ENCODE measurements at regions not wholly inside any gene's neighbourhood (a gene's known extent, or its start where the extent isn't known, plus 50 kb on each side); places are given as distances from the start of the nearest gene placed in this dataset.

- DNase-seq (ENCODE audit: low spot score) = no peak
These were observed 157.6 kb upstream of the NDUFV2 start for GRCh38 chr18:8944871-8945245.

GRCh38 chr18:8945514-8945913 is 157.0 kb upstream of the NDUFV2 start:
- no peak for DNase-seq (ENCODE audit: low spot score)

GRCh38 chr18:8946066-8946838 is 156.2 kb upstream of the NDUFV2 start:
- peak; percentile 63 for DNase-seq (ENCODE audit: low spot score)

DNA sequence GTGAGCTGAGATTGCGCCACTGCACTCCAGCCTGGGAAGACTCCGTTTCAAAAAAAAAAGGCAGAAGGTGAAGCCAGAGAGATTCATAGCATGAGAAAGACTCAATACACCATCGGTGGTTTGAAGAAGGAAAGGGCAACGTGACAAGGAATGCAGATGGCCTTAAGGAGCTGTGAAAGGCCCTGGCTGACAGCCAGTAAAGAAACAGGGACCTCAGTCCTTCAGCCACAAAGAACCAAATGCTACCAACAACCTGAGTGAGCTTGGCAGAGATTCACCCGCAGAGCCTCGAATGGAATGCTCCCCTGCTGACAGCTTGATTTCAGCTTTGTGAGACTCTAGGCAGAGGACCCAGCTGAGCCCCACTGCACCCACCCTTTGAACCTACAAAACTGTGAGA is 154.9 kb upstream of the NDUFV2 start:
- no peak for DNase-seq (ENCODE audit: low spot score)

- no peak for DNase-seq (ENCODE audit: low spot score)
These were observed 154.5 kb upstream of the NDUFV2 start for GRCh38 chr18:8948011-8948410.

- peak; percentile 71 for DNase-seq (ENCODE audit: low spot score)
These were observed 153.9 kb upstream of the NDUFV2 start for GRCh38 chr18:8948471-8949149.

GRCh38 chr18:8949206-8949605 is 153.3 kb upstream of the NDUFV2 start:
- no peak for DNase-seq (ENCODE audit: low spot score)

GRCh38 chr18:8951491-8951890 is 151.0 kb upstream of the NDUFV2 start:
- peak; percentile 23 for DNase-seq (ENCODE audit: low spot score)

GRCh38 chr18:8952174-8952573 is 150.3 kb upstream of the NDUFV2 start:
- no peak for DNase-seq (ENCODE audit: low spot score)

- no peak for DNase-seq (ENCODE audit: low spot score)
These were observed 149.4 kb upstream of the NDUFV2 start for GRCh38 chr18:8952769-8953760.

GRCh38 chr18:8957731-8958130 is 144.8 kb upstream of the NDUFV2 start:
- DNase-seq (ENCODE audit: low spot score) = no peak

DNA sequence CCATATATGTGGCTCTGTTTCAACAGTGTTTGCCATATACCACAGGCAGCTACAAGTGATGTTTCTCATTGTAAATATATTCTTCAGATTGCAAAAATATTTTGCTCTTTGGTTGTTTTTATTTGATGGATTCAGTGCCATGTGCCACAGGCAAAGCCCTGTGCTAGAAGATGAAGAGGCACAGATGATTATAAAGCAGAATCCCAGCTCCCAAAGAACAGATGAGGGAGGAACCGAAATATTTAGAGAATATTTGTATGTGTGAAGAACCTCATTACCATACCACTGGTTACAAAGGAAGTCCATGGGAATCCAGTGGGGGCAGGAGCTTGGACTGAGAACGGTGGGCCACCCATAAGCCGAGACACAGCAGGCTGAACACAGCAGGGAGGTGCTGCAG is 143.8 kb upstream of the NDUFV2 start:
- no peak for DNase-seq (ENCODE audit: low spot score)

- no peak for DNase-seq (ENCODE audit: low spot score)
These were observed 142.9 kb upstream of the NDUFV2 start for GRCh38 chr18:8959551-8960135.

GRCh38 chr18:8960740-8961657 is 141.5 kb upstream of the NDUFV2 start:
- DNase-seq (ENCODE audit: low spot score) = no peak

GRCh38 chr18:8962192-8962779 is 140.2 kb upstream of the NDUFV2 start:
- DNase-seq (ENCODE audit: low spot score) = no peak

GRCh38 chr18:8962855-8963635 is 139.5 kb upstream of the NDUFV2 start:
- no peak for DNase-seq (ENCODE audit: low spot score)

DNA sequence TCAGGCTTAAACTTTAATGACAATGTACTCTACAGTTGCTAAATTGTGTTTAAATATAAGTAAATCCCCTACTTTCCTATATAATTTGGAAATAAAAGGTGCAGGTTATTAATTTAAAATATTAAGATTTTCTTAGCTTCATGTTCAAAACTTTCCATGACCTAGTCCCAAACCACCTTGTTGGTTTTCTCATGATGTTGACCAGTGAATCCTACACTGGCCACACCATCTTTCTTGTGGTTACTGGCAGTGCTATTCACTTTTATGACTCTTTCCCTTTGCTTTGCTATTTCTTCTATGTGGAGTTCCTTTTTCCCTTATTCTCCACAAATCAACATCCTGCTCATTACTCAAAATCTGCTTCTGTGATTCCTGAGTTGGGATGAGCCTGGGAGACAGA is 138.6 kb upstream of the NDUFV2 start:
- no peak for DNase-seq (ENCODE audit: low spot score)

DNA sequence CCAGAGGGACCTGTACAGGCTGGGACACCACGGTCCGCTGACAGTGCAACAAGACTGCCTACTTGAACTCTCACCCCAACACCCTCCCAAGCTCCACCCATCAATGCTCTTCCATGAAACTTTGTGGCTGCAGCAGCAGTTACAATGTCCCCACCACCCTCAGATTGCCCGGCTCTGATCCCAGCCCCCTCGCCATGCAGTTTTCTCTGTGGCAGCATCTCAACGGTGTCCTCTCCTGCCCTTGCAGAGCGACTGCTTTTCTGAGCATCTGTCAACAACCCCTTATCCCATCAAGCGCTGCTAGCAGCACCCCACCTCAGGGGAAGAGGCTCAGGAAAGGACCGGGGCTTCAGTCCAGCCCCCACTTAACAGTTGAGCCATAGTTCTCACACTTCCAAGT is 137.1 kb upstream of the NDUFV2 start:
- no peak for DNase-seq (ENCODE audit: low spot score)

GRCh38 chr18:8966821-8967220 is 135.7 kb upstream of the NDUFV2 start:
- DNase-seq (ENCODE audit: low spot score) = no peak

- no peak for DNase-seq (ENCODE audit: low spot score)
These were observed 134.9 kb upstream of the NDUFV2 start for GRCh38 chr18:8967573-8967972.

Measured in SW480 (cell line).